Activated CD8-positive, alpha-beta T cell treated with anti-CD3 and anti-CD28 coated beads, Interleukin-2, amount 10 ng/mL, durations not matched to agents 7 days and 5 days (primary cell): ENCODE measurements at regions not wholly inside any gene's neighbourhood (a gene's known extent, or its start where the extent isn't known, plus 50 kb on each side); places are given as distances from the start of the nearest gene placed in this dataset.

Experiments
- ATAC-seq: fragments of 150-1000 bp; cut with Tn5 transposase; one replicate; pipeline ENCODE4 v1.10.0; 2021; ENCODE audit warnings: moderate library complexity
- CTCF ChIA-PET: fragments of 350-600 bp; sonication (Branson Sonifier 250); formaldehyde crosslinking; loops from one replicate; lab custom pipeline; 2021; ENCODE audit warnings: antibody characterized with exemption; lab: Charles Lee
- POLR2A ChIA-PET: fragments of 350-600 bp; sonication (Branson Sonifier 250); formaldehyde crosslinking; loops from one replicate; lab custom pipeline; 2021; ENCODE audit warnings: antibody characterized with exemption; lab: Charles Lee
- DNase-seq: peaks from one replicate; pipeline ENCODE4 v3.0.0-alpha.2; 2020
- H3K27ac Mint-ChIP-seq: one replicate; pipeline ENCODE4 v1.8.0; 2021; ENCODE audit warnings: mild to moderate bottlenecking, mixed read lengths
- H3K27me3 Mint-ChIP-seq: one replicate; pipeline ENCODE4 v1.8.0; 2021; ENCODE audit warnings: low read depth, mixed read lengths
- H3K36me3 Mint-ChIP-seq: one replicate; pipeline ENCODE4 v1.8.0; 2021; ENCODE audit warnings: low read depth, mixed read lengths
- H3K4me1 Mint-ChIP-seq: one replicate; pipeline ENCODE4 v1.8.0; 2021; ENCODE audit warnings: low read depth, mixed read lengths
- H3K4me3 Mint-ChIP-seq: one replicate; pipeline ENCODE4 v1.8.0; 2021; ENCODE audit warnings: mild to moderate bottlenecking, mixed read lengths
- H3K9me3 Mint-ChIP-seq: one replicate; pipeline ENCODE4 v1.8.0; 2022; ENCODE audit warnings: mixed read lengths; ENCODE audit not compliant: insufficient read depth

DNA sequence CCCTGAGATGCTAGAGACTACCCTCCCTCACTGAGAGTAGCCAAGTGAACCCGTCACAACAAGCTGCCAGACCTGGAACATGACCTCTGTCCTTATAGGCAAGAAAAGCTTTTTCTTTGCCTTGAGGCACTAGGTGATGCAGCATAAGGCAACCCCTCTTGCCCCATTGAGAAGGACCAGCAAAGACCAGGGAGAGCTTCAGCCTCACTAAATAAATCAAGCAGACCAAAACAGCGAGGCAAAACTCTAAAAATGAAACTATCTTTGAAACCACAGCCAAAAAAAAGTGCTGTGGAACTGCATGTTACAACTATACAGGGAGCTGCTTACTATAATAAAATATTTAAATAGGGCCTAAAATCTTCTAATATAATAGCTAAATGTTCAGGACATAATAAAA is 62.6 kb upstream of the FAM83B start:
- no peaks in the 10 kb centered on the region for H3K36me3 Mint-ChIP-seq
- CTCF ChIA-PET = no interaction called here
- no peaks in the 10 kb centered on the region for H3K27me3 Mint-ChIP-seq
- no peak overlapping the region for H3K27ac Mint-ChIP-seq
- H3K9me3 Mint-ChIP-seq = peaks cover 8% of the 10 kb centered on the region
- no peaks in the 10 kb centered on the region for H3K4me1 Mint-ChIP-seq
- DNase-seq = no peak
- ATAC-seq = no peak
- no peak overlapping the region for H3K4me3 Mint-ChIP-seq
- POLR2A ChIA-PET = no interaction called here

DNA sequence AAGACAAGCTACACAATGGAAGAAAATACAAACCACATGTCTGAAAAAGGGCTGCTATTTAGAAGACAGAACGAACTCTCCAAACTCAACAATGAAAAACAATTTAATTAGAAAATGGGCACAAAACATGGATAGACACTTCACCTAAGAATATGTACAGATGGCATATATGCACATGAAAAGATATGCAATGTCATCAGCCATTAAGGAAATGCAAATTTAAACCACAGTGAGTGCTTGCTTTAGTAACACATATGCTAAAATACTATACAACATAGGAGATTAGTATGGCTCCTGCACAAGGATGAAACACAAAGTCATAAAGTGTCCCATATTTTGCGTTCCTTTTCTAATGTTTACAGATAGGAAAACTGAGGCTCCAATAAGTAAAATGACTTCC is 60.4 kb upstream of the FAM83B start:
- Mint-ChIP-seq H3K4me1 (no peaks in the 10 kb centered on the region), H3K27me3 (no peaks in the 10 kb centered on the region), H3K36me3 (no peaks in the 10 kb centered on the region), H3K4me3 (no peak overlapping the region), H3K9me3 (peaks cover 8% of the 10 kb centered on the region), H3K27ac (no peak overlapping the region)
- ATAC-seq = no peak
- POLR2A ChIA-PET = no interaction called here
- CTCF ChIA-PET = no interaction called here
- DNase-seq = no peak

DNA sequence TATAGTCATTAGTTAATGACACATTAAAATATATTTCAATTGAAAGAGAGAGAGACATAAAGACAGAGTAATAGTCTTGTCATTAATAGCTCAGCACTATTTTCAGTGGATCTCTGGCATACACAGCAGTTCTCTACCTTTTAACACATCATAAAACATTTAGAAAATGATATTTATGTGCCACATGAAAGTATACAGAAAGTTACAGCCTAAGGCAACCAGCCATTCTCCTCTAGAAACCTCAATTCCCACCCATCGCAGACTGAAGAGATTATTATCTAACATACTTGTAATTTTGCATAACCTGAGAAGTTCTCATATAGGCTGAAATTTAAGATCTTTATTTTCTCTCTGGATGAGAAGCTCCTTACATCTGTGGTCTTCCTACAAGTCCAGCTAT is 58.7 kb upstream of the FAM83B start:
- no peaks in the 10 kb centered on the region for H3K4me1 Mint-ChIP-seq
- ATAC-seq = no peak
- ChIA-PET CTCF (no interaction called here), POLR2A (no interaction called here)
- no peak for DNase-seq
- no peaks in the 10 kb centered on the region for H3K27me3 Mint-ChIP-seq
- no peaks in the 10 kb centered on the region for H3K36me3 Mint-ChIP-seq
- peaks cover 12% of the 10 kb centered on the region for H3K9me3 Mint-ChIP-seq
- no peak overlapping the region for H3K4me3 Mint-ChIP-seq
- no peak overlapping the region for H3K27ac Mint-ChIP-seq
